ENCODE measurements at regions not wholly inside any gene's neighbourhood (a gene's known extent, or its start where the extent isn't known, plus 50 kb on each side); places are given as distances from the start of the nearest gene placed in this dataset.
"Not testable (repeated sequence)": the region's sequence is repeated elsewhere in the genome, so short reads cannot be mapped to it uniquely, and the experiment has no call there.

DNA sequence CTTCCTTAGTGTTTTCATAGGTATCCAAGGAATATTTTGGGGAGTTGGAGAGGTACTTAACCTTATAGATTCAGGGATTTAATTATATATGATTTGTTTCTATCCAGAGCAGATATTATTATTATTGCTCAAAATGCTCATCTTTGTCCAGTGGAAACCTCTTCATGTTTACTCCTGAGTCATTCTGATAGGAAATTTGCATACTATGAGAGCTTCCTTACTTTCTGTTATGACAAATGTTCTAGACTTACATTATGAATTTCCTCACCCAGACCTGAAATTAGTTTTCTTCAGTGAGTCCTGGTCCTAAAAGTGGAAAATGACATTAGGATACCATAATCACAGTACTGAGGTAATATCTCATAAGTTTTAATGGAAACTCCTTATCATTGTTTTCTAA lies 57.5 kb upstream of the PLPPR5 start:
- DNase-seq: no peak

DNA sequence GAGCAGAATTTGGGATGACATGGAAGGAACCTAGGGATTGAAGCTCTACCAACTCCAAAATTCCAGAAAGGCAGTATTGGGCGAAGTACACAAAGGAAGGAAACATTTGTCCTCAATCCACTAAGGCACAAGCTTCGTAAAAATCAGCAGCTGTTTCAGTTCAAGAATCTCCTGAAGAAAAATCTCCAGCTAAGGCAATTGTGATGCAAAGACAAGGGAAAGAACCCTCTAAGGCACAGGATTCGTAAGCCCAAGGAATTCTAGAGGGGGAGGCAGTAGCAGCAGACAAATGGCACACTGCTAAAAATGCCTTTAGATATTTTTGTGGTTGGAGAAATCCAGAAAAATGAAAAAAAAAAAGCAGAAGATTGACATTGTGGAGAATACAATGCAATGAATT lies 64.5 kb upstream of the PLPPR5 start:
- no peak for DNase-seq

DNA sequence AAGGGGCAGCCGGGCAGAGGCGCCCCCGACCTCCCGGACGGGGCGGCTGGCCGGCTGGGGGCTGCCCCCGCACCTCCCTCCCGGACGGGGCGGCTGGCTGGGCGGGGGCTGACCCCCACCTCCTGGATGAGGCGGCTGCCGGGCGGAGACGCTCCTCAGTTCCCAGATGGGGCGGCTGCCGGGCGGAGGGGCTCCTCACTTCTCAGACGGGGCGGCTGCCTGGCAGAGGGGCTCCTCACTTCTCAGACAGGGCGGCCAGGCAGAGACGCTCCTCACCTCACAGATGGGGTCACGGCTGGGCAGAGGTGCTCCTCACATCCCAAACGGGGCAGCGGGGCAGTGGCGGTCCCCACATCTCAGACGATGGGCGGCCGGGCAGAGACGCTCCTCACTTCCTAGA lies 73.9 kb upstream of the PLPPR5 start:
- not testable (repeated sequence) for DNase-seq

DNA sequence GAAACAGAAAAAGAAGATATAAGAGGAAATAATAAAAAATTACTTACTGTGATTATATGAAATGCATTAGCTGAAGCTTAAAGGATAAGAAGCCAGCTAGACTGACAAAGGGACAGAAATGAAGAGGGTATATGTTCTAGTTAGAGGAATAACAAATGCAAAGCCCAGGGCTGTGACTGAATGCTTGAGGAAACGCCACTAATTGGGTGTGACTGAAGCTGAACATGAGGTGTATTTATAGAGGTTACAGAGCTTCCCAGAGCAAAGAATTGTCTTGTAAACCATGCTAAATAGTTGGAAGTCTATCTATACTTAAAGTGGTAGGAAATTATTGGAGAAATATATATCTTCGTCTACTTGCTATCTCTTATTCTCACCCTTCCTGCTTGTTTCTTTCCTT lies 77.7 kb upstream of the PLPPR5 start:
- no peak for DNase-seq

GRCh38 chr1:99083338-99083737 lies 78.7 kb upstream of the PLPPR5 start:
- DNase-seq: no peak

DNA sequence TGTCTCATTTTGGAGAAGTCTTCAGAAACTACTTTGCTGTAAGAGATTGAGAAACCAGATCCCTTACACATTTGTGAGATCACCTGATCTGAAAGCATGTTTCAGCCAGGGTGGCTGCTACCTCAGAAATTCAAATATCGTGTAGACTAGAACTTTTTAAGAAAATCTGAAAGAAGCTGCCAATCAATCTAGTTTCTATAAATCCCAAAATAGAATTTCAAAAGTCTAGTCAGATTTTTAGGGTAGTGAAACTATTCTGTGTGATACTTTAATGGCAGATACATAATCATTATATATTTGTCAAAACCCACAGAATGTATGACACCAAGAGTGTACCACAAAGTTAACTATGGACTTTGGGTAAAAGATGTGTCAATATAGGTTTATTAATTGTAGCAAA lies 79.9 kb upstream of the PLPPR5 start:
- no peak for DNase-seq

GRCh38 chr1:99086057-99086456 lies 81.4 kb upstream of the PLPPR5 start:
- no peak for DNase-seq

GRCh38 chr1:99098589-99098988 lies 93.9 kb upstream of the PLPPR5 start:
- no peak for DNase-seq

- no peak for DNase-seq
Measured at GRCh38 chr1:99106274-99106673, 101.6 kb upstream of the PLPPR5 start.

DNA sequence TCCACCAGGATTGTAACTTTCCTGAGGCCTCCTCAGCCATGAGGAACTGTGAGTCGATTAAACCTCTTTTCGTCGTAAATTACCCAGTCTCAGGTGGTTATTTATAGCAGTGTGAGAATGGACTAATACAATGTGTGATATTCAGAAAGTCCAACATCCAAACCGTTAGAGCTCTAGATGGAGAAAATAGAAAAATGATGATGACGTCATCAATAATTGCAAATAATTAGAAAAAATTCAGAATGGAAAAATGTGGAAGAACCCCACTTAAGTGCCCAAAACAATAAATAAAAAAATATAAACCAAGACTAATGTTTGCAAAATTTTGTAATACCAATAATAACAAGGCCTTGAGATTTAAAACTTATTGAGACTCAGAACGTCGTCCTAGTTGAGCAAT lies 103.0 kb upstream of the PLPPR5 start:
- no peak for DNase-seq

DNA sequence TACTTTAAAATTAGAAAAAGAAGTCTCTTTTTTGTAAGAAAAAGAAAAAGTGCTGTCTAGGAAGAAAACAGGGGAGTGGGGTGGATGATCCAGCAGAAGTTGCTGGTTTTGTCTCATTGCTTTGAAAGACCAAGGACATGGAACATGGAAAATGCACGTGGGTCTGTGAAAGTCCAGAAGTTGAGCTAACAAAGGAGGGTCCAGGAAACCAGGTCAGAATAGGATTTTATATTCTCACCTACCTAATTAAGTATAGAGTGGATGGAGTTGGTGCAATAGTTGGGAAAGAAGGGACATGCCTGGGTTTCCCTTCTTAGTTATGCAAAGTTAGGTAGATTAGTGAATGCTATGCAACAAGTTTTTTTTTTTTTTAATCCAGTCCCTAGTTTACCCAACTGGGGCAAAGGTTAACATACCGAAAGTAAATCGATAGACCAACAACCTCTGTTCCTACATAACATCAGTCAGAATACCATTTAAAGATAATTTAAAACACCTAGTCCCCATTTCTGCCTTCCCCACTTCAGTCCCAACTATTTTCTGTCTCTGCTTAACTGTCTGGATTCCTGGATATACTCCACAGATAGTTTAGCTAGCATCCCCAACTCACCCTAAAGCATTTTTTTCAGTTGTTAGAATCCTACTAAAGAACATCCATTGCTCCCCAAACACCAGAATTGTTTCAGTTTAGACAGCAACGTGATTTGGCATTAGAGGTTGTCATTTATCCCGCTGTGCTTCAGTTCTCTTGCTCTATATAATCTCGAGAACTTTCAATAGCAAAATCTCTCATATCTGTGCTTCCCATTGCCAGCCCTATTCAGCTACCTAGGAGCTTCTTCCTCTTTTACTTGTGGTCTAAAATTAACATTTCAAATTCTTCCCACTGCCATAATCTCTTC lies 105.7 kb upstream of the PLPPR5 start:
- no peak for DNase-seq

- no peak for DNase-seq
Measured at GRCh38 chr1:99115231-99115630, 110.6 kb upstream of the PLPPR5 start.

- DNase-seq: no peak
Measured at GRCh38 chr1:99119188-99119587, 114.5 kb upstream of the PLPPR5 start.

DNA sequence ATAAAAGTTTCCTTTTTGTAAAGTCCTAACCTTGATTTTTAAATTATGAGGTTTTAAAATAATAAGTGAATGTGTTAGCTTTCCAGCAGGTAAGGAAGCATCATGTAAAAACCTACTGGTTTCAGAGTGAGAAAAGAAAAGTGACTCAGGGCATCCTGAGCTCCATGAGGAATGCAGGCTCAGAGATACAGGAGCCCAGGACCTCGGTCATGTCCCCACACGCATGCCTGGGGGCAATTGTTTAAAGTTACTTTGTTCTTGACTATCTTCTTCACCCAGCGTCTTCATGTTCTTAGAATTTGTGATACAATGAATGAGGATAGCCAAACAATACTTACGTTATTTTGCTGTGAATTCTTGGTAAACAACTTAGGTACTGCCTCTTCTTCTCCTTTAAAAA lies 117.4 kb upstream of the PLPPR5 start:
- DNase-seq: no peak

- DNase-seq: no peak
Measured at GRCh38 chr1:99123936-99124335, 119.3 kb upstream of the PLPPR5 start.

- no peak for DNase-seq
Measured at GRCh38 chr1:99131546-99131945, 126.9 kb upstream of the PLPPR5 start.

DNA sequence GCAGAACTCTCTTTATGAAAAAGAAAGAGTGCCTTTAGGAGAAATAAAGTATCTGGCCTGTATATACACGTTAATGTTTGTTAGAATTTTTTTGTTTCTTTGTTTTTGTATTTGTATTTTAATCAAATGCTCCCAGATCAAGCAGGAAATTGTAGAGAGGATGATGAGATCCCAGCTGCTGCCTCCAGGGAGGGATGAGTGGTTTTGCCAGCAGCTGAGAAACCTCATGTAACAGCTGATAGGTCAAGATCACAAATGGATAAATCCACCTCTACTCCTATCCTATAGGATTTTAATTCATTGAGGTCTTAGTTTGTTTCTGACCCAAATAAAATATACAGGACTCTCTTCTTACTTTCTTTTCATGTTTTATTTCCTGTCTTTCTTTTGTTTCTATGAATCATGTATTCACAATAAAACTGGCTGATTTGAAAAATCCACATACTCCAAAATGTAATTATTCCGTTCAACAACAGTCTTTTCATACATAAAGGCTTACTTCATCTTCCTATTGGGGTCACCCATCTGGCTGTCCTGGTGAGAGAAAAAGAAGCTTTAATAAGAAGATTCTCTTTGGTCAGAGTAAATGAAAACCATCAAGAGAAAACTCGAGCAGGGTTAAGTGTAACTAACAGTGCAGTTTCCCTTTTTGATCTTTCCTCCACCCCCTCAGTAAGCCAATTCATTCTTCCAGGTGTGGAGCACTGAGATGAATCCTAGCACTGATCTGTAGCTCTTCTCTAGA lies 129.3 kb upstream of the PLPPR5 start:
- DNase-seq: no peak

DNA sequence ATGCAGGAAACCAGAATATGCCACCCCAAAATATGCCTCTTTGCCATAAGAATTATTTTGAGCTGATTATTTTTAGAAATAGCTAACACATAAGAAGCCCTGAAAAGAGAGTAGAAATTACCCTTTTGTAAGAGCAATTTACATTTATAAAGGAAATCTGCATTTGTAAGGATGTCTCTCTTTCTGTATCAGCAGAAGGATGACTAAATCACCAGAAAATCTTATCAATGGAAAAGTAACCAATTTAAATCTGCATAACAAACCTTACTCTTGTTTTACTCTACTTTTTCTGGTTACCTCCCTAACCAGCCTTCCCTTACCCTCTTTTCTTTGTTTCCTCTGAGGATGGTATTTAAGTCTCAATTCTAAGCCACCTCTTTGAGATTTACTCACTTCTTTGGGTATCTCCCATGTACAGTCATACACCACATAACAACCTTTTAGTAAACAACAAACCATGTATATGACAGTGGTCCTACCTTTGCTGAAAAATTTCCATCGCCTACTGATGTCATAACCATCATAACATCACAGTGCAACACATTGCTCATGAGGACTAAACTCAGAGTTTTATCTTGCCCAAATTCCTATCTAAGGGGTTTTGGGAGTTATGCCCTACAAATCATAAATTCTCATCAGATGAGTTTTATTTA lies 126.6 kb upstream of the PLPPR4 start:
- DNase-seq: no peak

DNA sequence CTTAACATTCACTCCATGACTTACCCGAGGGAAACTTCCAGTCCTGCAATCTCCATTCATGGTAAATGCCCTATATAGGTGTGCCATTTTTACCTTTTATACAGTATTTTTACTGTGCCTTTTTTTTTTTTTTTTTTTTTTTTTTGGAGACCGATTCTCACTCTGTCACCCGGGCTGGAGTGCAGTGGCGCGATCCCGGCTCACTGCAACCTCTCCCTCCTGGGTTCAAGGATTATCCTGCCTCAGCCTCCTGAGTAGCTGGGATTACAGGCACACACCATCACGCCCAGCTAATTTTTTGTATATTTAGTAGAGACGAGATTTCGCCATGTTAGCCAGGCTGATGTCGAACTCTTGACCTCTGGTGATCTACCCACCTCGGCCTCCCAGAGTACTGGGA lies 124.4 kb upstream of the PLPPR4 start:
- no peak for DNase-seq

DNA sequence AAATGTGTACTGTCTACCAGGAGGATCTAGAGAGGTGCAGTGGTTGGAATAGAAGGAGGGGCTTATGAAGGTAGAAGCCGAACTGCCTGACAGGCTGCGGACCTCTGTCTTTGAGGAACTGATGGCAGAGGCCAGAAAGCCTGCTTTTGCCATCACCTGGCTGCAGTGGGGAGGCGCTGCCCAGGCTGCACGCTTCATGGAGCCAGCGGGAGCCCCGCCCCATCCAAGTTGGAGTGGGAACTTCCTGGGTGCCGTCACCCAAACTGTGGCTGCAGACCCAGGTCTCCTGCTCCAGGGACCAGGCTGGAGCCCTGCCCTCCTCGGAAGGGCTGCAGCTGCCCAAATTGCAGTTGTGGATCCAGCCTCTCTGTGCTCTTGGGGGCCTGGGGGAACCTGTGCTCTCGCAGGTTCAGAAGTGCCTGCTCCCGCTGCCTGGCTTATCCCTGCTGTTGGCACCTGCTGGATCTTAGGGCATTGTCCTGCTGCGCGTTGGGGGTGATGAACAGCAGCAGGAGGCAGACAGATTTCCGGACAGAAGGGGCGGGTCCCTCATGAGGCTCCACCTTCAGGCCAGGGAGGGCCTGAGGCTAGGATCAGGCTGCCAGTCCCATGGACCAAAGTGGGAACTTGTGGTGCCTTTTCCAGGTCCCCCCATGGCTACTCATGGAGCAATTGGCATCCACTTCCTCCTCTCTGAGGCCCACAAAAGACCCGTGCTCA lies 118.0 kb upstream of the PLPPR4 start:
- no peak for DNase-seq

- DNase-seq: no peak
Measured at GRCh38 chr1:99149952-99150351, 114.3 kb upstream of the PLPPR4 start.

GRCh38 chr1:99152132-99152531 lies 112.2 kb upstream of the PLPPR4 start:
- no peak for DNase-seq

- no peak for DNase-seq
Measured at GRCh38 chr1:99163671-99164070, 100.6 kb upstream of the PLPPR4 start.
